SJCRH30 (cell line): ENCODE measurements at regions not wholly inside any gene's neighbourhood (a gene's known extent, or its start where the extent isn't known, plus 50 kb on each side); places are given as distances from the start of the nearest gene placed in this dataset.
"Not testable (repeated sequence)": the region's sequence is repeated elsewhere in the genome, so short reads cannot be mapped to it uniquely, and the experiment has no call there.

Source experiments
- DNase-seq, 2 experiments: peaks; one replicate each; pipeline ENCODE4 v3.0.0-alpha.2; 2015 to 2020
- H3K27ac ChIP-seq: fragments of 250-450 bp; sonication (Bioruptor Pico); 2 replicates; pipeline ENCODE4 v1.5.1; 2020; ENCODE audit warnings: mild to moderate bottlenecking, moderate library complexity
- H3K27me3 ChIP-seq: fragments of 250-450 bp; sonication (Bioruptor Pico); 2 replicates; pipeline ENCODE4 v1.5.1; 2020; ENCODE audit warnings: mild to moderate bottlenecking, moderate library complexity
- H3K36me3 ChIP-seq: fragments of 250-450 bp; sonication (Bioruptor Pico); 2 replicates; pipeline ENCODE4 v1.5.1; 2020; ENCODE audit warnings: mild to moderate bottlenecking, moderate library complexity
- H3K4me1 ChIP-seq: fragments of 250-450 bp; sonication (Bioruptor Pico); 2 replicates; pipeline ENCODE4 v1.5.1; 2020; ENCODE audit warnings: mild to moderate bottlenecking, moderate library complexity
- H3K4me3 ChIP-seq: fragments of 250-450 bp; sonication (Bioruptor Pico); 2 replicates; pipeline ENCODE4 v1.5.1; 2020; ENCODE audit warnings: mild to moderate bottlenecking, moderate library complexity
- H3K9me3 ChIP-seq: fragments of 250-450 bp; sonication (Bioruptor Pico); replicated peaks from 2 replicates; pipeline ENCODE4 v1.5.1; 2020; ENCODE audit warnings: mild to moderate bottlenecking, moderate library complexity

DNA sequence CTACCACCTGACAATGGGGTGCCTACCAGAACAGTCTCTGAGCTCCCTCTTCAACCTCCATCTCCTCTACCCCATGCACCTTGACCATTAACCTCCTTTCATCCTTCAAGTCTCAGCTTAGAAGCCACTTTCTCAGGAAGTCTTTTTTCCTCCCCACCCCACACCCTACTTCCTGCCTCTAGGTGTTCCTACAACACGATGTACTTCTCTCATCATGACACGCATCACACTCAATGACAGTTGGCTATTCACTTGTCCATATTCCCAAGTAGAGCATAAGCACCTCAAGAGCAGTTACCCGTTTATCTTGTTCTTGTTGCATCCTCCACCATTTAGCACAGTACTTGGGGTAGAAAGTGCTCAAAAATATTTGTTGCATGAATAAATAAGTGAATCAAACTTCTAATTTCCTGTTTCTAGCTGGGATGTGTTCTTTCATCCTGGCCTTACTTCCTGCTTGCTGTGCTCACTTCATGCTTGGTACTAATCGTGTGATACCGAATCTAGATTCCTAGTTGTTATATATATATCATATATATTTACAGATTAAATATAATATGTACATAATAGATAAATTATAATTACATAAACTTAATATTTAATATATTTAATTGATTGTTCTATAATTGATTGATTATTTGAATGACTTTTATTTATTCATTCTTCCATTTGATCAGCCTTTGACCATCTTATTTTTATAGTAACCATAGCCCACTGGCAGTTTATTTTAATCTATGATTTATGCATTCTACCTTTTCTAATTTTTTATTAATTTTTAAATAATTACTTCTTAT is 177.5 kb upstream of the TMEM45B start:
- DNase-seq: no peak
- Histone ChIP-seq H3K36me3 (no peaks in the 10 kb centered on the region), H3K4me1 (no peaks in the 10 kb centered on the region; the same call in 1 of the 2 replicates), H3K9me3 (no peaks in the 10 kb centered on the region), H3K27ac (no peak overlapping the region), H3K27me3 (no peaks in the 10 kb centered on the region), H3K4me3 (no peak overlapping the region)

DNA sequence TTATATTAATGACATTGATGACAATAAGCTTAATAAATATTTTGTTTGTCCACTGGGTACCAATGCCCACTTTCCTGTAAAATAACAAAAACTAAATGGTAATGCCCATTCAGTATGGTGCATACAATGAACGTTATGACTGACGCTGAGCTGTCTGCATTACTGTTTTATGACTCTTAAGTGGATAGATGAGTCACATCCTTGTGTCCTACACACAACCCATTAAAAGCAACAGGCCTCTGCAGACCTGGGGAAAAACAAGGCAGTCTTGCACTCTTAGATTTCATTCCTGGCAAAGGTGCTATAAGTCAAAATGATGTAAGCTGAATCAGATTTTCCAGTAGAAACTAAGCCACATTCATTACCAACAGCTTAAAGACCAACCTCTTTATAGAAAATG is 176.3 kb upstream of the TMEM45B start:
- Histone ChIP-seq H3K27me3 (no peaks in the 10 kb centered on the region), H3K9me3 (no peaks in the 10 kb centered on the region), H3K27ac (no peak overlapping the region), H3K4me3 (no peak overlapping the region), H3K4me1 (no peaks in the 10 kb centered on the region; the same call in 1 of the 2 replicates), H3K36me3 (no peaks in the 10 kb centered on the region)
- no peak for DNase-seq

DNA sequence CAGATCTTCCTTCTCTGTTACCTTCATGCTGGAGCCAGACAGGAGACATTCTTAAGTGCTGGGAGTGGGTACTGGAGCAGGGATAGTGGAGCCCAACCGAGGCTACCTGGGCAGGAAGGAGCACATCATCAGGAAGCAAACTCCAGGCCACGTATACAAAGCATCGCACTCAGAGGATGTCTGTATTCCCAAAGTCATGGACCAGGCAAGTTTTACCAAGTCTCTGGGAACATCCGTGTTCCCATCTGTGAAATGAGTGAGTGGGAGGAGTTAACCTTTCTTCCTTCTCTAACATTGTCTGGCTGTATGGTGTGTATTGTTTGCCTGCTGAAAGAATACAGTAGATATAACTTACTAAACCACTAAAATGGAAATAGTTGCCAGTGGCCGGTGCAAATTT is 175.0 kb upstream of the TMEM45B start:
- no peak for DNase-seq
- H3K36me3 ChIP-seq: no peaks in the 10 kb centered on the region
- H3K4me3 ChIP-seq: no peak overlapping the region
- H3K4me1 ChIP-seq: no peaks in the 10 kb centered on the region; the same call in 1 of the 2 replicates
- H3K27ac ChIP-seq: no peak overlapping the region
- no peaks in the 10 kb centered on the region for H3K9me3 ChIP-seq
- H3K27me3 ChIP-seq: no peaks in the 10 kb centered on the region

DNA sequence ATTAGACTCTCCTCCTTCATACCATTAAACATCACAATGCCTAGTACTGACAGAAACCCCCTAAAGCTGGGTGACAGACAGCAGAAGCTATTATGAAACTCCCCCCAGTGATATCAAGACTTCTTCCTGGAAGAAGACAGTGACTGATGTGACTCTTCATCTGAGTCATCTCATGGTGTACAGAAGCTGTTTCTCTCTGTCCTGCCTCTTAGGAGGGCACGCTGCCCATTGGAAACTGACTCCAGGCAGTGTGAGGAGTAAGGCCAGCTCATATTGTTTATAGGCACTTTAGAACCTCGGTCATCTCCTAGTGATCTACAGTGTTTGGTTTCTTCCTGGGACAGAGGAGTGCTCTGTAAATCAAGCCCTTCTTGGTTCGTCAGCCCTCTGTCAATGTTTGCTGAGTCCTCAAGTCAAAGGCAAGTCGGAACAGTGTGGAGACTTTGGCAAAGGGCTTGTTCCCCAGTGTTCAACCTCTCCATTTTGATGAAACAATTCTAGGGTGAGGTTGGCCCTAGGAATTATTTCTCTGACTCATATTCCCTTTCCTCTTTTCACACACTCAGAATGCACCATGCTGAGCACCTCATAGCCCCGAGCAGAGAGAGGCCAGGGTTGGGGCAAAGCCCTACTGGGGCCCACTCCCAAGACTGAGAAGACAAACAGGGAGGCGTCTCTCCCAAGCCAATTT is 172.5 kb upstream of the TMEM45B start:
- Histone ChIP-seq H3K9me3 (no peaks in the 10 kb centered on the region), H3K36me3 (no peaks in the 10 kb centered on the region), H3K4me1 (no peaks in the 10 kb centered on the region), H3K4me3 (no peak overlapping the region), H3K27ac (no peak overlapping the region), H3K27me3 (no peaks in the 10 kb centered on the region)
- no peak for DNase-seq

DNA sequence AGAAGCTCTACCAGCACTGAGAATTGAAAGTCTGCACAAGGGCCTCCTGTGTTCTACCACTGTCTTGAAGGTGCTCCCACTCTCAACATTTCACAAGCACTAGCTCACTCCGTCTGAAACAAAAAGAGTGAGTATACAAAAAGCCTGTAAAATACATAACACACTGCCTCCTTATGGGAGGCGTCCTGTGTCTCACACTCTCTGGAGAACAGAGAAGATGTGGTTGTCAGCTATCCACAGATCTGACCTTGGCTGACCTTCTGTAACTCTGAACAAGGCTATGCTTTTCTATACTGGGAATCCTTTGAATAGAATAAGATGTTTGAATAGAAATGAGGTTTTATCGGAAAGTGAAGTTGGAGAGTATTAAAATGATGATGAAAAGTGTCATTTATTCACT is 171.3 kb upstream of the TMEM45B start:
- no peak for DNase-seq
- Histone ChIP-seq H3K27me3 (no peaks in the 10 kb centered on the region), H3K36me3 (no peaks in the 10 kb centered on the region), H3K27ac (no peak overlapping the region), H3K4me1 (no peaks in the 10 kb centered on the region), H3K9me3 (no peaks in the 10 kb centered on the region), H3K4me3 (no peak overlapping the region)

DNA sequence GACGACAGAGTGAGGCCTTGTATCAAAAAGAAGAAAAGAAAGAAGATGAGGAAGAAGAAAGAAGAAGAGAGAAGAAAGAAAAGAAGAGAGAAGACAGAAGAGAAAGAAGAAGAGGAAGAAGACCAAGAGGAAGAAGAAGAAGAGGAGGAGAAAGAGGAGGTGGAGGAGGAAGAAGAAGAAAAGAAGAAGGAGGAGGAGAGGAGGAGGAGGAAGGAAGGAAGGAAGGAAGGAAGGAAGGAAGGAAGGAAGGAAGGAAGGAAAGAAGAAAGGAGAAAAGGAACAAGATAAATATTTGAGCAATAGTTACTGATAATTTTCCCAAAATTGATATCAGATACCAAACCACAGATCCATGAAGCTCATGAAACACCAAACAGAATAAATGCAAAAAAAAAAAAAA is 169.7 kb upstream of the TMEM45B start:
- Histone ChIP-seq H3K4me1 (no peaks in the 10 kb centered on the region), H3K36me3 (no peaks in the 10 kb centered on the region), H3K27me3 (no peaks in the 10 kb centered on the region), H3K27ac (no peak overlapping the region), H3K9me3 (no peaks in the 10 kb centered on the region), H3K4me3 (no peak overlapping the region)
- no peak for DNase-seq

DNA sequence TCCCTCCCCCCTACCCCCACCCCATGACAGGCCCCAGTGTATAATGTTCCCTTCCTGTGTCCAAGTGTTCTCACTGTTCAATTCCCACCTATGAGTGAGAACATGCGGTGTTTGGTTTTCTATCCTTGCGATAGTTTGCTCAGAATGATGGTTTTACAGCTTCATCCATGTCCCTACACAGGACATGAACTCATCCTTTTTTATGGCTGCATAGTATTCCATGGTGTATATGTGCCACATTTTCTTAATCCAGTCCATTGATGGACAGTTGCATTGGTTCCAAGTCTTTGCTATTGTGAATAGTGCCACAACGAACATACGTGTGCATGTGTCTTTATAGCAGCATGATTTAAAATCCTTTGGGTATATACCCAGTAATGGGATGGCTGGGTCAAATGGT is 165.6 kb upstream of the TMEM45B start:
- not testable (repeated sequence) for H3K36me3 ChIP-seq, H3K4me1 ChIP-seq, H3K4me3 ChIP-seq, H3K27ac ChIP-seq, H3K9me3 ChIP-seq, H3K27me3 ChIP-seq, DNase-seq

DNA sequence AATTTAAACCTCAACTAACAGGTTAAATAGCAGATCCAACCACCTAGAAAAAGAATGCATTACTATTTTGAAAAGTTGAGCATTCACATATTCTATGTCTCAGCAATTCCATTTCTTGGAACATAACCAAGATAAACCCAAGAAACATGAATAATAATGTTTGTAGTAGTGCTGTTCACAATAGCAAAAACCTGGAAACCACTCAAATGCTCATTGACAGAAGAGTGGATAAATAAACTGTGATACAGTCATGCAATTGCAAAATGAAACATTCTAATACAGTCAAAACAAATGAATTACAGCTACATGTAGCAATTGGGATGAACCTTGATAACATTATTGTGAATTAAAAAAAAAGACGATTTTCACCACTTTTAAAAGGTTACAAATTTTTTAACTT is 162.8 kb upstream of the TMEM45B start:
- Histone ChIP-seq H3K4me1 (no peaks in the 10 kb centered on the region), H3K9me3 (no peaks in the 10 kb centered on the region), H3K36me3 (no peaks in the 10 kb centered on the region), H3K27ac (no peak overlapping the region), H3K27me3 (no peaks in the 10 kb centered on the region), H3K4me3 (no peak overlapping the region)
- DNase-seq: no peak

DNA sequence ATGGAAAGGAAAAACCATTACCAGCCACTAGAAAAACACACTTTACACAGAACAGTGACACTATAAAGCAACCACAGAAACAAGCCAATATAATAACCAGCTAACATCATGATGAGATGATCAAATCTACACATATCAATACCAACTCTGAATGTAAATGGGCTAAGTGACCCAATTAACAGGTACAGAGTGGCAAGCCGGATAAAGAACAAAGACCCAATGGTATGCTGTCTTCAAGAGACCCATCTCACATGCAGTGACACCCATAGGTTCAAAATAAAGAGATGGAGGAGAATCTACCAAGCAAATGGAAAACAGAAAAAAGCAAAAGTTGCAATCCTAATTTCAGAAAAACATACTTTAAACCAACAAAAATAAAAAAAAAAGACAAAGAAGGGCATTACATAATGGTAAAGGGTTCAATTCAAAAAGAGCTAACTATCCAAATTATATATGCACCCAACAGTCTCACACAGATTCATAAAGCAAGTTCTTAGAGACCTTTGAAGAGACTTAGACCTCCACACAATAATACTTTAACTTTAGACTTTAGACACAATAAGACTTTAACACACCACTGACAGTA is 160.3 kb upstream of the TMEM45B start:
- H3K9me3 ChIP-seq: no peaks in the 10 kb centered on the region
- H3K27me3 ChIP-seq: no peaks in the 10 kb centered on the region
- H3K4me3 ChIP-seq: no peak overlapping the region
- H3K36me3 ChIP-seq: no peaks in the 10 kb centered on the region
- H3K4me1 ChIP-seq: no peaks in the 10 kb centered on the region
- DNase-seq: no peak
- no peak overlapping the region for H3K27ac ChIP-seq

DNA sequence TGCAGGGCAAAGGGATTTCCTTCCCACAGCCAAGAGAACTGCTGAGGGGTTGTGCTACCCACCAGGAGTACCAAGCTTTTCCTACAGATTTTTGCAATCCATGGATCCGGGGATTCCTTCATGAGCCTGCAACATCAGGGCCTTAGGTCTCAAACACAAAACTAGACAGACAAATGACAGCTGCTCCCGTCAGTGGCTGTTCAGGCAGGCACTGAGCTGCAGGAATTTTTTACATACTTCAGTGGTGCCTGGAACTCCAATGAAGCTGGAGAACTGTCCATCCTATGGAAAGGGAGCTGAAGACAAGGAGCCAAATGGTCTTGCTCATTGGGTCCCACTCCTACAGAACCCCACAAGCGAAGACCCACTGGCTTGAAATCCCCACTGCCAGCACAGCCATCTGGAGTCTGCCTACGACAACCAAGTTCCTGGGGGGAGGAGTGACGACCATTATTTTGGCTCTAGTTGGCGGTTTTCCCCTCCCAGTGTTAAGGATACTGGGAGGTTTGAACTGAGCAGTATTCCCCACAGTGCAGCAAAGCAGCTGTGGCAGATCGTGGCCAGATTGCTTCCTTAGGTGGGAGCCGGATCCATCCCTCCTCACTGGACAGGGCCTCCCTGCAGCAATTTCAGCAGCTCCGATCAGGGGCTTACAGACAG is 157.7 kb upstream of the TMEM45B start:
- H3K27me3 ChIP-seq: no peaks in the 10 kb centered on the region
- H3K4me3 ChIP-seq: no peak overlapping the region
- no peaks in the 10 kb centered on the region for H3K4me1 ChIP-seq
- DNase-seq: peak; percentile 18 to 34
- H3K36me3 ChIP-seq: no peaks in the 10 kb centered on the region
- no peak overlapping the region for H3K27ac ChIP-seq
- no peaks in the 10 kb centered on the region for H3K9me3 ChIP-seq

DNA sequence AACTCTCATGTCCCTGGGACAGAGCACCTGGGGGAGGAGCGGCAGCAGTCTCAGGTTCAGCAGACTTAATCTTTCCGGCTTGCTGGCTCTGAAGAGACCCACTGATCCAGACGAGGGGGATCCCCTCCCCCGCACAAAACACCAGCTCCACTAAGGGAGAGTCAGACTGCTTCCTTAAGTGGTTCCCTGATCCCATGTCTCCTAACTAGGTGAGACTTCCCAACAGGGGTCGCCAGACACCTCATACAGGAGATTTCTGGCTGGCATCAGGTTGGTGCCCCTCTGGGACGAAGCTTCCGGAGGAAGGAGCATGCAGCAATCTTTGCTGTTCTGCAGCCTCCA is 157.2 kb upstream of the TMEM45B start:
- Histone ChIP-seq H3K4me3 (no peak overlapping the region), H3K27ac (no peak overlapping the region), H3K27me3 (no peaks in the 10 kb centered on the region), H3K36me3 (no peaks in the 10 kb centered on the region), H3K4me1 (no peaks in the 10 kb centered on the region), H3K9me3 (no peaks in the 10 kb centered on the region)
- no peak for DNase-seq

DNA sequence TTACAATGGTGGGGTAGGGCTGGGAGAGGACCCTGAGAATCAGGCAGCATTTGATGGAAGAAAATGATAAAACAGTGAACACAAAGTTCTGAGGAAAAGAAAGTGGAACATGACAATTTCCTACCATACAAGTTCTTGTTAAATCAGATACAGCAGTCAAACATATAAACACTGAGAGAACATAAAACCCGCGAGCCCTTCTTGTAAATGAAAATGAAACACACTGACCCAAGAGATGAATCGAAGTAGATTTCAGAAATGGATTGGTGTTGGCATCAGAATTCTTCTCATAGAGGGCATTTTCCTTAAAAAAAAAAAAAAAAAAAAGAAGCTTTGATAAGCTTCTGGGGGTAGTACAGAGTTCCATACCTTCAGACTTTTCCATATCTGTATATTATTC is 134.7 kb upstream of the TMEM45B start:
- no peak overlapping the region for H3K27ac ChIP-seq
- no peaks in the 10 kb centered on the region for H3K4me1 ChIP-seq
- no peaks in the 10 kb centered on the region for H3K36me3 ChIP-seq
- no peaks in the 10 kb centered on the region for H3K27me3 ChIP-seq
- DNase-seq: no peak
- H3K4me3 ChIP-seq: no peak overlapping the region
- H3K9me3 ChIP-seq: no peaks in the 10 kb centered on the region

DNA sequence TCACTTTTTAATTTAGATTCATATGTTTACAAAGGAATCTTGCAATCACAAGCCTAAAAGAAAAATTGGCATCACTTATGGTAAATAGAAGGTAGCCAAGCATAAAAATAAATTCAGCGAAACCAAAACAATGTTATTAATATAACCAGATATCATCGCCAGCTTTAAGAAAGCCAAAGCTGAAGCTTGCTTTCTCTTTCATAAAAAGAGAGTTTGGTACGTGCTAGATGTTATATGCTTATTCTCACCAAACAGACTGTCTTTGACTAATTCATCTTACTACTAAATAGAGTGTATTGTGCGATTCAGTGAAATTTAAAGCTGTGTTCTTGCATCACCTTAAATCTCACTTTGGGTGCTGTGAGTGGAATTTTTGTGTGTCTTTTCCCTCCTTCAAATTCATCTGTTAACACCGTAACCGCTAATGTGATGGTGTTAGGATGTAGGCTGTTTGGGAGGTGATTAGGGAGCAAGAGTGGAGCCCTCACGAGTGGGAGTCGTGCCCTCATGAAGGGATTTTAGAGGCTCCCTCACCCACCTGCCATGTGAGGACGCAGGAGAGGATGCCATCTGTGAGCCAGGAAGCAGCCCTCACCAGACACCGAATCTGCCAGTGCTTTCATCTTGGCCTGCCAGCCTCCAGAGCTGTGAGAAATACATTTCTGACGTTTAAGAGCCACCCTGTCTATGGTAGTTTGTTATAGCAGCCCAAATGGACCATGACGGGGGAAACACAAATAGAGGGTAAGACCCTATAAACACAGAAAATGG is 134.1 kb upstream of the TMEM45B start:
- DNase-seq: no peak
- Histone ChIP-seq H3K27ac (no peak overlapping the region), H3K36me3 (no peaks in the 10 kb centered on the region), H3K4me3 (no peak overlapping the region), H3K27me3 (no peaks in the 10 kb centered on the region), H3K4me1 (no peaks in the 10 kb centered on the region), H3K9me3 (no peaks in the 10 kb centered on the region)

DNA sequence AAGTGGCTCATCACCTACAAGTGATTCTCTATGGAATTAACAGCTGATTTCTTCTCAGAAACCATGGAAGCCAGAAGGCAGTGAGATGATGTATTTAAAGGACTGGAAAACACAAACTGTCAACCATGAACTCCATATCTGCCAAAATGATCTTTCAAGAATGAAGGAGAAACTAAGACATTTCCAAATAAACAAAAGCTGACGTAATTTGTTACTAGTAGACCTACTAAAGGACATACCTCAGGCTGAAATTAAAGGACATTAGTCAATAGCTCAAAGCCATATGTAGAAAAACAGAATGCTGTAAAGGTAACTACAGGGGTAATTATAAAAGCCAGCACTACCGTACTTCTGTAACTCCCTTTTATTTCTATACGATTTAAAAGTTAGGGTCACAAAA is 129.4 kb upstream of the TMEM45B start:
- Histone ChIP-seq H3K4me3 (no peak overlapping the region), H3K36me3 (no peaks in the 10 kb centered on the region), H3K27ac (no peak overlapping the region), H3K9me3 (no peaks in the 10 kb centered on the region), H3K4me1 (no peaks in the 10 kb centered on the region), H3K27me3 (no peaks in the 10 kb centered on the region)
- no peak for DNase-seq

DNA sequence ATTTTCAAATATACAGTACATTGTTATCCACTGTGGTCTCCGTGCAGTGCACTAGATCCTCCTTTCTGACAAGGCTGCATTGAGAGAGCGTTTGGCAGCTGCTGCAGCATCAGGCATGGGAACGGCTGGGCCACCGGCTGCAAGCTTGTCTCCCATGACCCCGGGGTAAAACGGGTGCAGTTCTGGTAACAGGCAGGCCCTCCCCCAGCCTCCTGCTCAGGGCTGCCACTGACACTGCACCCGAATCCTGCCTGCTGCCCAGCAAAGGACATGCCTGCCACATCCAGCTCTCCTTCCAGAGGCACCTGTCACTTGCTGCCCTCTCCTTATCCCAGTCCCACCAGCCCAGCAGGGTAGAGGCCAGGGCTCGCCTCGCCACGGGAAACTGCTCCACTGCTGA is 124.5 kb upstream of the TMEM45B start:
- H3K4me1 ChIP-seq: no peaks in the 10 kb centered on the region
- H3K36me3 ChIP-seq: no peaks in the 10 kb centered on the region
- no peaks in the 10 kb centered on the region for H3K9me3 ChIP-seq
- peak; percentile 7 to 13 for DNase-seq
- no peak overlapping the region for H3K27ac ChIP-seq
- no peaks in the 10 kb centered on the region for H3K27me3 ChIP-seq
- no peak overlapping the region for H3K4me3 ChIP-seq
